ENCODE measurements at regions not wholly inside any gene's neighbourhood (a gene's known extent, or its start where the extent isn't known, plus 50 kb on each side); places are given as distances from the start of the nearest gene placed in this dataset.

DNA sequence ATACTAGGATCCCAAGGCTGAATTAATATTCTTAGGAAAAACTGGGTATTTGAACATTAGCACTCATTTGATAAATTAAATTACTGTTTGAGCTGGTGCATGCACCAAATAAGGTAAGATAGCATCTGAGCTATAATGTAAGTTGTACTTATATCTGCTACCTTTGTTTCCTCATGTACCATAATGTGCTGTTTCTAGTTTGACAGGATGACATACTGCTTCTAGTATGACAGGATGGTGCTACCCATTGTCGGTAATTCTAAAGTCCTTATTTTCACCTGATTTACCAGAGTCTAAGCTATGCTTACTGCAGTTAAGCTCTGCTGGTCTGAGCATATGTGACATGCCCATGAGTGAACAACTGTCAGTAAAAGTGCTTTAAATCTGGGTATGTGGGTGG is 1017.5 kb upstream of the IGFBP7 start:
- Mint-ChIP-seq H3K4me3 (ENCODE audit: unreplicated experiment) (no peak overlapping the region), H3K9me3 (ENCODE audit: unreplicated experiment) (no peaks in the 10 kb centered on the region), H3K36me3 (ENCODE audit: insufficient read depth, unreplicated experiment) (no peaks in the 10 kb centered on the region), H3K27ac (ENCODE audit: unreplicated experiment) (no peak overlapping the region), H3K4me1 (ENCODE audit: low read depth, unreplicated experiment) (no peaks in the 10 kb centered on the region), H3K27me3 (ENCODE audit: insufficient read depth, unreplicated experiment) (peaks cover 2% of the 10 kb centered on the region)
- Histone ChIP-seq H3K36me3 (ENCODE audit: control insufficient read depth, insufficient read depth, low read length) (no peaks in the 10 kb centered on the region), H3K27me3 (replicated peaks; ENCODE audit: control insufficient read depth, insufficient read depth, low read length) (no peaks in the 10 kb centered on the region), H3K4me3 (ENCODE audit: low read depth, low read length) (no peak overlapping the region), H3K9me3 (no peaks in the 10 kb centered on the region), H3K4me1 (no peaks in the 10 kb centered on the region)
- ChIA-PET CTCF (no interaction called here), POLR2A (no interaction called here)
- BruUV-seq (replicated peaks) = no TSS peak
- TF ChIP-seq, protein P1, sequence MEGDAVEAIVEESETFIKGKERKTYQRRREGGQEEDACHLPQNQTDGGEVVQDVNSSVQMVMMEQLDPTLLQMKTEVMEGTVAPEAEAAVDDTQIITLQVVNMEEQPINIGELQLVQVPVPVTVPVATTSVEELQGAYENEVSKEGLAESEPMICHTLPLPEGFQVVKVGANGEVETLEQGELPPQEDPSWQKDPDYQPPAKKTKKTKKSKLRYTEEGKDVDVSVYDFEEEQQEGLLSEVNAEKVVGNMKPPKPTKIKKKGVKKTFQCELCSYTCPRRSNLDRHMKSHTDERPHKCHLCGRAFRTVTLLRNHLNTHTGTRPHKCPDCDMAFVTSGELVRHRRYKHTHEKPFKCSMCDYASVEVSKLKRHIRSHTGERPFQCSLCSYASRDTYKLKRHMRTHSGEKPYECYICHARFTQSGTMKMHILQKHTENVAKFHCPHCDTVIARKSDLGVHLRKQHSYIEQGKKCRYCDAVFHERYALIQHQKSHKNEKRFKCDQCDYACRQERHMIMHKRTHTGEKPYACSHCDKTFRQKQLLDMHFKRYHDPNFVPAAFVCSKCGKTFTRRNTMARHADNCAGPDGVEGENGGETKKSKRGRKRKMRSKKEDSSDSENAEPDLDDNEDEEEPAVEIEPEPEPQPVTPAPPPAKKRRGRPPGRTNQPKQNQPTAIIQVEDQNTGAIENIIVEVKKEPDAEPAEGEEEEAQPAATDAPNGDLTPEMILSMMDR (IDR thresholded peaks at IDR 0.05; ENCODE audit: insufficient read depth in 1 of 2, low read depth in 1 of 2, low read length in 1 of 2, severe bottlenecking in 1 of 2, unreplicated experiment in 1 of 2) = no peak
- intact Hi-C loops (cut with micrococcal nuclease; ENCODE audit: unreplicated experiment) = no loop called here
- no peak for DNase-seq

DNA sequence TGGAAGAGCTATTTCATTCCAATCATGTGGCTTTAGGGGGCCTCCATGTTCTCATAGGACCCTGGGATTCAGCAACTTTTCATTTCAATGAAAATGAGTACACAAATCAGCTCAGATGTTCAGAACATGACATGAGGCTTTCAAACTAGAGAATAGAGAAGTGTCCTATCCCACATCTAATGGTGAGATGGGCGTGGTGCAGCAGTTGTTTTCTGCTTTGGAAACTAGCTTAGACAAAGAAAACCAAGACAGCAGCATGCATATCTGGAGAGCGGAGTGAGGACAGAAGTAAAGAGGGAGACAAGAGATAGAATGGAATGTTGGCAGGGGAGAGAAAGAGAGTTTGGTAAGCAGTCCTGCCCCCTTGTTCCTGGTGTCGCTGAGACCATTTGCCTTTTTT is 1009.1 kb upstream of the IGFBP7 start:
- Mint-ChIP-seq H3K27ac (ENCODE audit: unreplicated experiment) (no peak overlapping the region), H3K4me1 (ENCODE audit: low read depth, unreplicated experiment) (no peaks in the 10 kb centered on the region), H3K36me3 (ENCODE audit: insufficient read depth, unreplicated experiment) (no peaks in the 10 kb centered on the region), H3K4me3 (ENCODE audit: unreplicated experiment) (no peak overlapping the region), H3K27me3 (ENCODE audit: insufficient read depth, unreplicated experiment) (no peaks in the 10 kb centered on the region), H3K9me3 (ENCODE audit: unreplicated experiment) (no peaks in the 10 kb centered on the region)
- no peaks in the 10 kb centered on the region for H3K4me1 ChIP-seq
- TF ChIP-seq, protein P1 (IDR thresholded peaks at IDR 0.05; ENCODE audit: insufficient read depth in 1 of 2, low read depth in 1 of 2, low read length in 1 of 2, severe bottlenecking in 1 of 2, unreplicated experiment in 1 of 2) = no peak
- CTCF ChIA-PET = interaction anchor here (0.6 kb wide), 1 partner anchor 966 kb away, joined by 3 read pairs; no protein-coding TSS in a partner anchor
- BruUV-seq (replicated peaks) = no TSS peak
- no peaks in the 10 kb centered on the region for H3K27me3 ChIP-seq (replicated peaks; ENCODE audit: control insufficient read depth, insufficient read depth, low read length)
- no peaks in the 10 kb centered on the region for H3K9me3 ChIP-seq
- intact Hi-C loops (cut with micrococcal nuclease; ENCODE audit: unreplicated experiment) = no loop called here
- DNase-seq = no peak
- no peak overlapping the region for H3K4me3 ChIP-seq (ENCODE audit: low read depth, low read length)
- POLR2A ChIA-PET = no interaction called here
- H3K36me3 ChIP-seq (ENCODE audit: control insufficient read depth, insufficient read depth, low read length) = no peaks in the 10 kb centered on the region

DNA sequence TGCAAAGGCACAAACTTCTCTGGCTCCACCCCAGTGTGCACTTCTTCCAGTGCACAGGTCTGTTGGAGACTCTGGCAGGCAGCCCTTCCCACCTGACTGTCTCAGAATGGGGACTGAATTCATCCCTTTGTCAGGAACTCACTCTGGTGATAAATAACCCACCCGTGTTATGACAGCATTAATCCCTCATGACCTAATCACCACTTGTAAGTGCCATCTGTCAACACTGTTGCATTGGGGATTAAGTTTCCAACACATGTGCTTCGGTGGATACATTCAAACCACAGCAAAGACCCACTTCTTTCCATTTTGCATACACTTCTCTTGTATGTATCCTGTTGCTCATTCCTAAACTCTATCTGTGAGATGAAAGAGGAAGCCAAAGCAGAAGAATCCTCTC is 1002.9 kb upstream of the IGFBP7 start:
- H3K4me1 ChIP-seq = no peaks in the 10 kb centered on the region
- POLR2A ChIA-PET = no interaction called here
- no peak for DNase-seq
- CTCF ChIA-PET = no interaction called here
- H3K36me3 ChIP-seq (ENCODE audit: control insufficient read depth, insufficient read depth, low read length) = no peaks in the 10 kb centered on the region
- Mint-ChIP-seq H3K9me3 (ENCODE audit: unreplicated experiment) (no peaks in the 10 kb centered on the region), H3K27me3 (ENCODE audit: insufficient read depth, unreplicated experiment) (no peaks in the 10 kb centered on the region), H3K4me3 (ENCODE audit: unreplicated experiment) (no peak overlapping the region), H3K27ac (ENCODE audit: unreplicated experiment) (no peak overlapping the region), H3K4me1 (ENCODE audit: low read depth, unreplicated experiment) (no peaks in the 10 kb centered on the region), H3K36me3 (ENCODE audit: insufficient read depth, unreplicated experiment) (no peaks in the 10 kb centered on the region)
- no peaks in the 10 kb centered on the region for H3K27me3 ChIP-seq (replicated peaks; ENCODE audit: control insufficient read depth, insufficient read depth, low read length)
- intact Hi-C loops (cut with micrococcal nuclease; ENCODE audit: unreplicated experiment) = no loop called here
- H3K9me3 ChIP-seq = no peaks in the 10 kb centered on the region
- no TSS peak for BruUV-seq (replicated peaks)
- no peak overlapping the region for H3K4me3 ChIP-seq (ENCODE audit: low read depth, low read length)
- TF ChIP-seq, protein P1 (IDR thresholded peaks at IDR 0.05; ENCODE audit: insufficient read depth in 1 of 2, low read depth in 1 of 2, low read length in 1 of 2, severe bottlenecking in 1 of 2, unreplicated experiment in 1 of 2) = no peak

All from Caco-2 (cell line).